Glutamatergic neuron (in vitro differentiated cells): ENCODE measurements at regions not wholly inside any gene's neighbourhood (a gene's known extent, or its start where the extent isn't known, plus 50 kb on each side); places are given as distances from the start of the nearest gene placed in this dataset.

ENCODE experiments used
- DNase-seq: peaks from one replicate; pipeline ENCODE4 v3.0.0; 2022
- H3K27ac Mint-ChIP-seq: one replicate; pipeline ENCODE4 v1.8.0; 2020; ENCODE audit warnings: mild to moderate bottlenecking, mixed read lengths, inconsistent platforms; ENCODE audit not compliant: unreplicated experiment
- H3K27me3 Mint-ChIP-seq: one replicate; pipeline ENCODE4 v1.8.0; 2020; ENCODE audit warnings: mild to moderate bottlenecking, moderate library complexity, mixed read lengths, inconsistent platforms; ENCODE audit not compliant: unreplicated experiment
- H3K36me3 Mint-ChIP-seq: one replicate; pipeline ENCODE4 v1.8.0; 2020; ENCODE audit warnings: mild to moderate bottlenecking, mixed read lengths, inconsistent platforms; ENCODE audit not compliant: unreplicated experiment
- H3K4me1 Mint-ChIP-seq: one replicate; pipeline ENCODE4 v1.8.0; 2020; ENCODE audit warnings: mild to moderate bottlenecking, low read depth, mixed read lengths, inconsistent platforms; ENCODE audit not compliant: unreplicated experiment
- H3K4me3 Mint-ChIP-seq: one replicate; pipeline ENCODE4 v1.8.0; 2020; ENCODE audit warnings: mild to moderate bottlenecking, mixed read lengths, inconsistent platforms; ENCODE audit not compliant: unreplicated experiment
- H3K9me3 Mint-ChIP-seq: one replicate; pipeline ENCODE4 v1.8.0; 2020; ENCODE audit warnings: mild to moderate bottlenecking, moderate library complexity, mixed read lengths, inconsistent platforms; ENCODE audit not compliant: unreplicated experiment
- CTCF ChIP-seq: fragments of 200-600 bp; sonication (generic); IDR thresholded peaks from one replicate; pipeline ENCODE4 v1.5.0; 2021; ENCODE audit not compliant: partially characterized antibody, unreplicated experiment

- Mint-ChIP-seq H3K27me3 (no peaks in the 10 kb centered on the region), H3K9me3 (no peaks in the 10 kb centered on the region), H3K27ac (no peak overlapping the region), H3K4me3 (no peak overlapping the region), H3K4me1 (no peaks in the 10 kb centered on the region), H3K36me3 (no peaks in the 10 kb centered on the region)
- DNase-seq: no peak
- no peak for TF ChIP-seq CTCF
These were observed 132.9 kb upstream of the POU2AF2 start for GRCh38 chr11:111112614-111113013.

- Mint-ChIP-seq H3K36me3 (no peaks in the 10 kb centered on the region), H3K27me3 (no peaks in the 10 kb centered on the region), H3K9me3 (no peaks in the 10 kb centered on the region), H3K4me3 (no peak overlapping the region), H3K4me1 (no peaks in the 10 kb centered on the region), H3K27ac (no peak overlapping the region)
- TF ChIP-seq CTCF: no peak
- DNase-seq: no peak
These were observed 138.0 kb upstream of the POU2AF2 start for GRCh38 chr11:111107501-111107900.

DNA sequence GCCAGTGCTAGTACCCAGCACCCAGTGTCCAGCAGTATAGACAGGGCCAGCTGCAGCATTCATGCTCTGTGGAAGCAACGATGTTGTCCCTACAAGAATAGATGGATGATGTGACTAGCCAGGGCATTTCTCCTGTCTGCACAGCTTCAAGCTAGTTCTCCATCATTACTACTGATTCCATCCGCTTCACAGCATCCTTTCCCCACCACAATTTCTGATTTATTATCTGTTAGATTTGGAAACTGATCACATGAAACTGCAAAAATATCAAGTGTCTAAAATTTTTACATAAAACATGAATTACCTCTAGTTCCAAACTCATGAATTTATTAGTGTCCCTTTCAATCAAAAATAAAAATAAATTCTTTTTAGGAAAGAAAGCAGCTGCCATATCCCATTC lies 138.9 kb upstream of the POU2AF2 start:
- H3K36me3 Mint-ChIP-seq: no peaks in the 10 kb centered on the region
- H3K4me1 Mint-ChIP-seq: no peaks in the 10 kb centered on the region
- H3K4me3 Mint-ChIP-seq: no peak overlapping the region
- DNase-seq: no peak
- TF ChIP-seq CTCF: no peak
- no peak overlapping the region for H3K27ac Mint-ChIP-seq
- H3K9me3 Mint-ChIP-seq: no peaks in the 10 kb centered on the region
- H3K27me3 Mint-ChIP-seq: no peaks in the 10 kb centered on the region

DNA sequence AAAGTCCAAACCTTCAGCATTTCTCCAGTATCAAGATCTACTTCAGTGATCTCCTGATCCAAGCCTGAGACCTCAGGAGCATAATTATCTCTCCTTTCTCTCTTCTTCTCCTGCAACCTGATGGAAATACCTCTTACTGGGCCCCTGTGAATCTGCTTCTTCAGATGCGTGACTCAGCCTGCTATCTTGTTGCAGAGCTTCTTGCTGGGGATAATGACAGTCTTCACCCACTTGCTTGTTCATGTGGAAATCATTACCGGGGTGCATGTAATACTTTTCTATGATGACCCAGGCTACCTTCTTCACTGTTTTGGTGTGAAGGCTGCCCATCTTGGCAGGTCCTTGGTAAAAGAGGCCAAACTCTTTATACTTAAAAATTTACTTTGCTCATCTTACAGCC lies 140.0 kb upstream of the POU2AF2 start:
- TF ChIP-seq CTCF: no peak
- no peaks in the 10 kb centered on the region for H3K27me3 Mint-ChIP-seq

GRCh38 chr11:111104185-111104584 lies 141.3 kb upstream of the POU2AF2 start:
- DNase-seq: no peak
- H3K36me3 Mint-ChIP-seq: no peaks in the 10 kb centered on the region
- H3K4me1 Mint-ChIP-seq: no peaks in the 10 kb centered on the region
- H3K27me3 Mint-ChIP-seq: no peaks in the 10 kb centered on the region
- H3K9me3 Mint-ChIP-seq: no peaks in the 10 kb centered on the region
- no peak overlapping the region for H3K27ac Mint-ChIP-seq
- TF ChIP-seq CTCF: no peak
- H3K4me3 Mint-ChIP-seq: no peak overlapping the region

More for the DNA sequence above, 140.0 kb upstream of the POU2AF2 start:
- no peak for DNase-seq
- no peak overlapping the region for H3K27ac Mint-ChIP-seq
- H3K9me3 Mint-ChIP-seq: no peaks in the 10 kb centered on the region
- no peaks in the 10 kb centered on the region for H3K4me1 Mint-ChIP-seq
- H3K36me3 Mint-ChIP-seq: no peaks in the 10 kb centered on the region
- H3K4me3 Mint-ChIP-seq: no peak overlapping the region
